ENCODE measurements at regions not wholly inside any gene's neighbourhood (a gene's known extent, or its start where the extent isn't known, plus 50 kb on each side); places are given as distances from the start of the nearest gene placed in this dataset.

- TF ChIP-seq ZFP30 (CRISPR knock-in tag; IDR thresholded peaks at IDR 0.05) (no peak), GLIS3 (CRISPR knock-in tag; IDR thresholded peaks at IDR 0.05) (no peak), SNAI2 (CRISPR knock-in tag; IDR thresholded peaks at IDR 0.05) (no peak), ARNTL (CRISPR knock-in tag; IDR thresholded peaks at IDR 0.05; ENCODE audit: borderline replicate concordance, low read depth) (no peak), OSR1 (CRISPR knock-in tag; IDR thresholded peaks at IDR 0.05) (no peak)
- TF ChIP-seq, protein P1, sequence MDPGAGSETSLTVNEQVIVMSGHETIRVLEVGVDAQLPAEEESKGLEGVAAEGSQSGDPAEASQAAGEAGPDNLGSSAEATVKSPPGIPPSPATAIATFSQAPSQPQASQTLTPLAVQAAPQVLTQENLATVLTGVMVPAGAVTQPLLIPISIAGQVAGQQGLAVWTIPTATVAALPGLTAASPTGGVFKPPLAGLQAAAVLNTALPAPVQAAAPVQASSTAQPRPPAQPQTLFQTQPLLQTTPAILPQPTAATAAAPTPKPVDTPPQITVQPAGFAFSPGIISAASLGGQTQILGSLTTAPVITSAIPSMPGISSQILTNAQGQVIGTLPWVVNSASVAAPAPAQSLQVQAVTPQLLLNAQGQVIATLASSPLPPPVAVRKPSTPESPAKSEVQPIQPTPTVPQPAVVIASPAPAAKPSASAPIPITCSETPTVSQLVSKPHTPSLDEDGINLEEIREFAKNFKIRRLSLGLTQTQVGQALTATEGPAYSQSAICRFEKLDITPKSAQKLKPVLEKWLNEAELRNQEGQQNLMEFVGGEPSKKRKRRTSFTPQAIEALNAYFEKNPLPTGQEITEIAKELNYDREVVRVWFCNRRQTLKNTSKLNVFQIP (CRISPR knock-in tag; IDR thresholded peaks at IDR 0.05; ENCODE audit: borderline replicate concordance, low read depth) = no peak
- TF ChIP-seq, protein P2, sequence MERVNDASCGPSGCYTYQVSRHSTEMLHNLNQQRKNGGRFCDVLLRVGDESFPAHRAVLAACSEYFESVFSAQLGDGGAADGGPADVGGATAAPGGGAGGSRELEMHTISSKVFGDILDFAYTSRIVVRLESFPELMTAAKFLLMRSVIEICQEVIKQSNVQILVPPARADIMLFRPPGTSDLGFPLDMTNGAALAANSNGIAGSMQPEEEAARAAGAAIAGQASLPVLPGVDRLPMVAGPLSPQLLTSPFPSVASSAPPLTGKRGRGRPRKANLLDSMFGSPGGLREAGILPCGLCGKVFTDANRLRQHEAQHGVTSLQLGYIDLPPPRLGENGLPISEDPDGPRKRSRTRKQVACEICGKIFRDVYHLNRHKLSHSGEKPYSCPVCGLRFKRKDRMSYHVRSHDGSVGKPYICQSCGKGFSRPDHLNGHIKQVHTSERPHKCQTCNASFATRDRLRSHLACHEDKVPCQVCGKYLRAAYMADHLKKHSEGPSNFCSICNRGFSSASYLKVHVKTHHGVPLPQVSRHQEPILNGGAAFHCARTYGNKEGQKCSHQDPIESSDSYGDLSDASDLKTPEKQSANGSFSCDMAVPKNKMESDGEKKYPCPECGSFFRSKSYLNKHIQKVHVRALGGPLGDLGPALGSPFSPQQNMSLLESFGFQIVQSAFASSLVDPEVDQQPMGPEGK (CRISPR knock-in tag; IDR thresholded peaks at IDR 0.05; ENCODE audit: borderline replicate concordance) = no peak
Observed at GRCh38 chr1:219757890-219758289, 145.0 kb upstream of the ZC3H11B start.

Measured in SK-N-SH treated with all-trans-retinoic acid at 6 μM for 48 hours (cell line).